ENCODE measurements at regions not wholly inside any gene's neighbourhood (a gene's known extent, or its start where the extent isn't known, plus 50 kb on each side); places are given as distances from the start of the nearest gene placed in this dataset.

DNA sequence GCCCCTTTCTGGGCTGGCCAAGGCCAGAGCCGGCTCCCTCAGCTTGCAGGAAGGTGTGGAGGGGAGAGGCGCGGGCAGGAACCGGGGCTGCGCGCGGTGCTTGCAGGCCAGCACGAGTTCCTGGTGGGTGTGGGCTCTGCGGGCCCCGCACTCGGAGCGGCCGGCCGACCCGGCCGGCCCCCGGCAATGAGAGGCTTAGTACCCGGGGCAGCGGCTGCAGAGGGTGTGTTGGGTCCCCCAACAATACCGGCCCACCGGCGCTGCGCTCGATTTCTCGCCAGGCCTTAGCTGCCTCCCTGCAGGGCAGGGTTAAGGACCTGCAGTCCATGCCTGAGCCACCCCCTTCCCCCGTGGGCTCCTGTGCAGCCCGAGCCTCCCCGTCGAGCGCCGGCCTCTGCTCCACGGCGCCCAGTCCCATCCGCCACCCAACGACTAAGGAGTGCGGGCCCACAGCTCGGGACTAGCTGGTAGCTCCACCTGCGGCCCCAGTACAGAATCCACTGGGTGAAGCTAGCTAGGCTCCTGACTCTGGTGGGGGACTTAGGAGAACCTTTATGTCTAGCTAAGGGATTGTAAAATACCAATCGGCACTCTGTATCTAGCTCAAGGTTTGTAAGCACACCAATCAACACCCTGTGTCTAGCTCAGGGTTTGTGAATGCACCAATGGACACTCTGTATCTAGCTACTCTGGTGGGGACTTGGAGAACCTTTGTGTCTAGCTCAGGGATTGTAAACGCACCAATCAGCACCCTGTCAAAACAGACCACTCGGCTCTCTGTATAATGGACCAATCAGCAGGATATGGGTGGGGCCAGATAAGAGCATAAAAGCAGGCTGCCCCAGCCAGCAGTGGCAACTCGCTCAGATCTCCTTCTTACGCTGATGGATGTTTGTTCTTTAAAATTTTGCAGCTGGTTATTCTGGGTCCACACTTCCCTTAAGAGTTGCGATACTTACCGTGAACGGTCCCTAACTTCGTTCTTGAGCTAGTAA, 167.4 kb upstream of the RREB1 start:
- Mint-ChIP-seq H3K4me3 (ENCODE audit: low read depth) (no peak overlapping the region), H3K9me3 (ENCODE audit: low read depth) (no peaks in the 10 kb centered on the region), H3K36me3 (ENCODE audit: insufficient read depth) (no peaks in the 10 kb centered on the region), H3K4me1 (ENCODE audit: low read depth) (peaks cover 3% of the 10 kb centered on the region), H3K27me3 (no peaks in the 10 kb centered on the region), H3K27ac (no peak overlapping the region)
- DNase-seq (ENCODE audit: low spot score, unreplicated experiment), result no peak
- TF ChIP-seq, protein P1, sequence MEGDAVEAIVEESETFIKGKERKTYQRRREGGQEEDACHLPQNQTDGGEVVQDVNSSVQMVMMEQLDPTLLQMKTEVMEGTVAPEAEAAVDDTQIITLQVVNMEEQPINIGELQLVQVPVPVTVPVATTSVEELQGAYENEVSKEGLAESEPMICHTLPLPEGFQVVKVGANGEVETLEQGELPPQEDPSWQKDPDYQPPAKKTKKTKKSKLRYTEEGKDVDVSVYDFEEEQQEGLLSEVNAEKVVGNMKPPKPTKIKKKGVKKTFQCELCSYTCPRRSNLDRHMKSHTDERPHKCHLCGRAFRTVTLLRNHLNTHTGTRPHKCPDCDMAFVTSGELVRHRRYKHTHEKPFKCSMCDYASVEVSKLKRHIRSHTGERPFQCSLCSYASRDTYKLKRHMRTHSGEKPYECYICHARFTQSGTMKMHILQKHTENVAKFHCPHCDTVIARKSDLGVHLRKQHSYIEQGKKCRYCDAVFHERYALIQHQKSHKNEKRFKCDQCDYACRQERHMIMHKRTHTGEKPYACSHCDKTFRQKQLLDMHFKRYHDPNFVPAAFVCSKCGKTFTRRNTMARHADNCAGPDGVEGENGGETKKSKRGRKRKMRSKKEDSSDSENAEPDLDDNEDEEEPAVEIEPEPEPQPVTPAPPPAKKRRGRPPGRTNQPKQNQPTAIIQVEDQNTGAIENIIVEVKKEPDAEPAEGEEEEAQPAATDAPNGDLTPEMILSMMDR (IDR thresholded peaks at IDR 0.05; ENCODE audit: unreplicated experiment), result no peak

DNA sequence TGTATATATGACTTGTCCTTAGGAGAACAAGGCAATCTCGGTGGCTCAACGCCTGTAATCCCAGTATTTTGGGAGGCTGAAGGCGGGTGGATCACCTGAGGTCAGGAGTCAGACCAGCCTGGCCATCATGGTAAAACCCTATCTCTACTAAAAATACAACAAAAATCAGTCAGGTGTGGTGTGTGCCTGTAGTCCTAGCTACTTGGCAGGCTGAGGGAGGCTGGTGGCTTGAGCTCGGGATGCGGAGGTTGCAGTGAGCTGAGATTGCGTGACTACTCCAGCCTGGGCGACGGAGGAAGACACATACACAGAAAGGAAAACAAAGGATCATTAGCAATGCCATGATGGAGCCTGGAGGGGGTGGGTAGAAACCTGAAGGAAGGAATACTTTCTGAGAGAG, 166.6 kb upstream of the RREB1 start:
- Mint-ChIP-seq H3K9me3 (ENCODE audit: low read depth) (no peaks in the 10 kb centered on the region), H3K27me3 (no peaks in the 10 kb centered on the region), H3K4me3 (ENCODE audit: low read depth) (no peak overlapping the region), H3K36me3 (ENCODE audit: insufficient read depth) (no peaks in the 10 kb centered on the region), H3K27ac (no peak overlapping the region), H3K4me1 (ENCODE audit: low read depth) (peaks cover 3% of the 10 kb centered on the region)
- no peak for DNase-seq (ENCODE audit: low spot score, unreplicated experiment)
- TF ChIP-seq, protein P1 (IDR thresholded peaks at IDR 0.05; ENCODE audit: unreplicated experiment), result no peak

DNA sequence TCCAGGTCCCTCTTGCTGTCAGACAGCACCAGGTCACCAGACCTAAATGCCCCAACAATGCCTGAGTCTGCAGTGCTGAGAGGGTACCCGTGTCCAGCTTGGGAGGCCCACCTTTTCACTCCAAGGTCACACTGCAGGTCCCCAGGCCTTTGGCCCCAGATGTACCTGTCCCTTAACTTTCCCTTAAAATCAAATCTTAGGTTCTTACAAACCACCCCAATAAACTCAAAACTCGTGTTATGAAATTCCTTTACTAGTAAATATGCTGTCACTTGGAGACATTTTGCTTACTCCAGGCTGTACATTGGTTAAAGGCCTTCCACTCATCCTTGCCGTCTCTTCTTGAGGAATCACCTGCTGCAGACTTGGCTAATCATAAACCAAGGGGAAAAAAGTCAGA, 165.7 kb upstream of the RREB1 start:
- DNase-seq (ENCODE audit: low spot score, unreplicated experiment), result no peak
- Mint-ChIP-seq H3K27ac (no peak overlapping the region), H3K27me3 (no peaks in the 10 kb centered on the region), H3K36me3 (ENCODE audit: insufficient read depth) (no peaks in the 10 kb centered on the region), H3K9me3 (ENCODE audit: low read depth) (no peaks in the 10 kb centered on the region), H3K4me1 (ENCODE audit: low read depth) (peaks cover 10% of the 10 kb centered on the region), H3K4me3 (ENCODE audit: low read depth) (no peak overlapping the region)
- TF ChIP-seq, protein P1 (IDR thresholded peaks at IDR 0.05; ENCODE audit: unreplicated experiment), result no peak

DNA sequence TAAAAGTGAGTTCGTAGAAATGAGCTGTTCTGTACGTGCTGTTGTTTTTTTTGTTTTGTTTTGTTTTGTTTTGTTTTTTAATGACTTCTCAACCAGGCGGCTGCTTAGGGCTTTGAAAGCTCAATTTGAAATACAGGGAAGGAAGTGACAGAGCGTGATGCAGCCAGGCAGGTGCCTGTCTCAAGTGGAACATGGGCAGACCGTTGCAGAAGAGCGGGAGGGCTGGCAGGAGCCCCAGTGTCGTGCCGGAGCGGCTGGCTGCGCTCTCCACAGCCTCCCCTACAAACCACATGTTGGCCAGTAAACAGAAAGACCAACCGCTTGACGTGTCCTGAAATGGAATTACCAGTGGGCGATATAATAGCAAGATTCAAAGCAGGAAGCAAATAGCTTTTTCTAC, 164.9 kb upstream of the RREB1 start:
- Mint-ChIP-seq H3K4me3 (ENCODE audit: low read depth) (no peak overlapping the region), H3K27me3 (no peaks in the 10 kb centered on the region), H3K4me1 (ENCODE audit: low read depth) (peaks cover 10% of the 10 kb centered on the region), H3K36me3 (ENCODE audit: insufficient read depth) (no peaks in the 10 kb centered on the region), H3K27ac (no peak overlapping the region), H3K9me3 (ENCODE audit: low read depth) (no peaks in the 10 kb centered on the region)
- no peak for DNase-seq (ENCODE audit: low spot score, unreplicated experiment)
- TF ChIP-seq, protein P1 (IDR thresholded peaks at IDR 0.05; ENCODE audit: unreplicated experiment), result no peak

DNA sequence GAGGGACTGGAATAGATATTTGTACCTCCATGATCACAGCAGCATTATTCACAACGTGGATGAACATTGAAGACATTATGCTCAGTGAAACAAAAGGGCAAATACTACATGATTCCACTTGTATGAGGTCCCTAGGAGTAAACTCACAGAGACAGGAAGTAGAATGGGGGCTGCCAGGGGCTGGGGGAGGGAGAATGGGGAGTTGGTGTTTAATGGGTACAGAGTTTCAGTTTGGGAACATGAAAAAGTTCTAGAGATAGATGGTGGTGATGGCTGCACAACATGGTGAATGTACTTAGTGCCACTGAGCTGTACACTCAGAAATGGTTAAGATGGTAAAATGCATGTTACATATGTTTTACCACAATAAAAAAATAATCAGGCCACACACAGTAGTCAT, 164.3 kb upstream of the RREB1 start:
- Mint-ChIP-seq H3K4me3 (ENCODE audit: low read depth) (no peak overlapping the region), H3K4me1 (ENCODE audit: low read depth) (peaks cover 10% of the 10 kb centered on the region), H3K27me3 (no peaks in the 10 kb centered on the region), H3K36me3 (ENCODE audit: insufficient read depth) (no peaks in the 10 kb centered on the region), H3K27ac (no peak overlapping the region), H3K9me3 (ENCODE audit: low read depth) (no peaks in the 10 kb centered on the region)
- TF ChIP-seq, protein P1 (IDR thresholded peaks at IDR 0.05; ENCODE audit: unreplicated experiment), result no peak
- no peak for DNase-seq (ENCODE audit: low spot score, unreplicated experiment)

Measured in progenitor cell of endocrine pancreas (in vitro differentiated cells).